ENCODE measurements at regions not wholly inside any gene's neighbourhood (a gene's known extent, or its start where the extent isn't known, plus 50 kb on each side); places are given as distances from the start of the nearest gene placed in this dataset.

GRCh38 chr10:125273023-125273422 is 112.7 kb upstream of the CTBP2 start:
- TF ChIP-seq CTCF (IDR thresholded peaks at IDR 0.05; ENCODE audit: extremely low read depth, missing control alignments): no peak
- no peak for DNase-seq (ENCODE audit: low spot score)

- TF ChIP-seq CTCF (IDR thresholded peaks at IDR 0.05; ENCODE audit: extremely low read depth, missing control alignments): no peak
- DNase-seq (ENCODE audit: low spot score): no peak
Observed at GRCh38 chr10:125269716-125270115, 109.4 kb upstream of the CTBP2 start.

GRCh38 chr10:125266966-125267365 is 106.6 kb upstream of the CTBP2 start:
- DNase-seq (ENCODE audit: low spot score): no peak
- no peak for TF ChIP-seq CTCF (IDR thresholded peaks at IDR 0.05; ENCODE audit: extremely low read depth, missing control alignments)

GRCh38 chr10:125266541-125266940 is 106.2 kb upstream of the CTBP2 start:
- DNase-seq (ENCODE audit: low spot score): no peak
- TF ChIP-seq CTCF (IDR thresholded peaks at IDR 0.05; ENCODE audit: extremely low read depth, missing control alignments): no peak

- TF ChIP-seq CTCF (IDR thresholded peaks at IDR 0.05; ENCODE audit: extremely low read depth, missing control alignments): no peak
- no peak for DNase-seq (ENCODE audit: low spot score)
Observed at GRCh38 chr10:125265579-125265955, 105.2 kb upstream of the CTBP2 start.

GRCh38 chr10:125264757-125265578 is 104.6 kb upstream of the CTBP2 start:
- no peak for TF ChIP-seq CTCF (IDR thresholded peaks at IDR 0.05; ENCODE audit: extremely low read depth, missing control alignments)
- DNase-seq (ENCODE audit: low spot score): no peak

- DNase-seq (ENCODE audit: low spot score): no peak
- TF ChIP-seq CTCF (IDR thresholded peaks at IDR 0.05; ENCODE audit: extremely low read depth, missing control alignments): no peak
Observed at GRCh38 chr10:125264091-125264490, 103.7 kb upstream of the CTBP2 start.

All from GM20000 (cell line).